ENCODE measurements at regions not wholly inside any gene's neighbourhood (a gene's known extent, or its start where the extent isn't known, plus 50 kb on each side); places are given as distances from the start of the nearest gene placed in this dataset.

- no peak overlapping the region for H3K18ac ChIP-seq (ENCODE audit: extremely low read depth, low read length)
- 8% methylated on average over 17 of the region's 26 CpGs; no CpG with 5 or more reads in 1 of the 2 experiments for WGBS, 2 experiments (ENCODE audit: extremely low coverage in 1 of 2, insufficient coverage in 1 of 2, insufficient read length in 1 of 2, insufficient replicate concordance in 2 of 2, low coverage in 1 of 2, low lambda C conversion rate in 2 of 2, missing lambda C conversion rate in 1 of 2)
- FAIRE-seq (no peak), DNase-seq (ENCODE audit: low read depth in 1 of 2, low spot score in 2 of 2) (no peak)
- H3K36me3 ChIP-seq (ENCODE audit: control insufficient read depth in 2 of 4, insufficient read depth in 4 of 4, low read length in 3 of 4): no peaks in the 10 kb centered on the region
- H3K27ac ChIP-seq (ENCODE audit: low read depth, low read length): no peak overlapping the region
- H3K56ac ChIP-seq (replicated peaks; ENCODE audit: insufficient read length, low read depth, low read length): no peak overlapping the region
- no peaks in the 10 kb centered on the region for H3K79me1 ChIP-seq (ENCODE audit: low read depth, low read length)
- H3K14ac ChIP-seq (ENCODE audit: insufficient read length): no peak overlapping the region
- H4K8ac ChIP-seq (ENCODE audit: extremely low read depth, insufficient read depth, low read length): no peak overlapping the region
- H2AK5ac ChIP-seq (ENCODE audit: low read depth, low read length): no peak overlapping the region
- no peak overlapping the region for H2BK15ac ChIP-seq (ENCODE audit: low read length)
- no peak overlapping the region for H2BK20ac ChIP-seq (ENCODE audit: low read length)
- no peak overlapping the region for H3K9ac ChIP-seq (replicated peaks in 1 of 4; ENCODE audit: extremely low read depth in 1 of 4, low read depth in 3 of 4, low read length in 3 of 4)
- no peak overlapping the region for H2BK120ac ChIP-seq (replicated peaks; ENCODE audit: low read depth, low read length)
- peaks cover 0 to 7% (median 2%) of the 10 kb centered on the region in 4 experiments; a peak in 5 of 7 replicates for H3K4me1 ChIP-seq (replicated peaks in 1 of 4; ENCODE audit: control insufficient read depth in 3 of 4, insufficient read depth in 4 of 4, low read length in 3 of 4)
- no peak overlapping the region for H3K4ac ChIP-seq (replicated peaks; ENCODE audit: insufficient read length, low read depth, low read length)
- H2BK5ac ChIP-seq (ENCODE audit: low read depth, low read length): no peak overlapping the region
- POLR2A ChIA-PET (ENCODE audit: partially characterized antibody): no interaction called here
- no peak overlapping the region for H2BK12ac ChIP-seq (ENCODE audit: low read depth, low read length)
- peak overlapping the region; percentile 90 for H2AFZ ChIP-seq (ENCODE audit: low read length)
- H3K9me3 ChIP-seq (ENCODE audit: insufficient read depth in 2 of 2, low read depth in 1 of 2, low read length in 1 of 2): no peaks in the 10 kb centered on the region
- H3K79me2 ChIP-seq (ENCODE audit: control insufficient read depth in 1 of 2, insufficient read depth in 2 of 2, low read length in 2 of 2): no peaks in the 10 kb centered on the region
- CTCF ChIA-PET (ENCODE audit: partially characterized antibody): interaction anchor here (0.5 to 1.5 kb wide), 4 partner anchors 9 to 1313 kb away, joined by 4 read pairs; no protein-coding TSS in a partner anchor
- H4K20me1 ChIP-seq (replicated peaks in 1 of 2; ENCODE audit: control insufficient read depth in 1 of 2, insufficient read depth in 2 of 2, low read length in 2 of 2): no peaks in the 10 kb centered on the region
- H3K4me2 ChIP-seq (ENCODE audit: insufficient read depth in 1 of 2, low read depth in 2 of 2, low read length in 2 of 2): peak overlapping the region; percentile 48 to 81
- no peaks in the 10 kb centered on the region for H3K23me2 ChIP-seq (ENCODE audit: low read depth, low read length)
- H3K27me3 ChIP-seq (replicated peaks in 1 of 4; ENCODE audit: control insufficient read depth in 3 of 4, extremely low read depth in 1 of 4, insufficient read depth in 3 of 4, low read length in 3 of 4): peaks cover 0 to 21% (median 7%) of the 10 kb centered on the region in 4 experiments; a peak in 6 of 7 replicates
- no peak overlapping the region for H3K23ac ChIP-seq (ENCODE audit: insufficient read length)
- no peak overlapping the region for H4K91ac ChIP-seq (replicated peaks; ENCODE audit: insufficient read length, low read length)
- H4K5ac ChIP-seq (ENCODE audit: insufficient read length, low read depth, low read length): no peak overlapping the region
- peak overlapping the region; percentile 22 to 70 (median 42) for H3K4me3 ChIP-seq (ENCODE audit: extremely low read depth in 1 of 4, insufficient read depth in 2 of 4, low read depth in 3 of 4, low read length in 4 of 4)
- TF ChIP-seq JUN (IDR thresholded peaks at IDR 0.05; ENCODE audit: low read depth, low read length): no peak
- TF ChIP-seq POLR2A (IDR thresholded peaks at IDR 0.05; ENCODE audit: control extremely low read depth in 1 of 2, low read depth in 2 of 2, low read length in 2 of 2): no peak
- peak; percentile 47 for TF ChIP-seq ASH2L (IDR thresholded peaks at IDR 0.05; ENCODE audit: low read length)
- no peak for TF ChIP-seq HDAC2 (IDR thresholded peaks at IDR 0.05; ENCODE audit: borderline replicate concordance in 1 of 2, low read depth in 2 of 2, low read length in 2 of 2)
- TF ChIP-seq E2F6 (IDR thresholded peaks at IDR 0.05): 0 out of 2 replicates have a peak, but pooled peaks have one; percentile 14
- no peak for TF ChIP-seq EGR1 (IDR thresholded peaks at IDR 0.05; ENCODE audit: borderline replicate concordance, low read depth, low read length)
Observed at GRCh38 chr9:126222363-126222834, 104.2 kb upstream of the MVB12B start.
